ENCODE measurements at regions not wholly inside any gene's neighbourhood (a gene's known extent, or its start where the extent isn't known, plus 50 kb on each side); places are given as distances from the start of the nearest gene placed in this dataset.

DNA sequence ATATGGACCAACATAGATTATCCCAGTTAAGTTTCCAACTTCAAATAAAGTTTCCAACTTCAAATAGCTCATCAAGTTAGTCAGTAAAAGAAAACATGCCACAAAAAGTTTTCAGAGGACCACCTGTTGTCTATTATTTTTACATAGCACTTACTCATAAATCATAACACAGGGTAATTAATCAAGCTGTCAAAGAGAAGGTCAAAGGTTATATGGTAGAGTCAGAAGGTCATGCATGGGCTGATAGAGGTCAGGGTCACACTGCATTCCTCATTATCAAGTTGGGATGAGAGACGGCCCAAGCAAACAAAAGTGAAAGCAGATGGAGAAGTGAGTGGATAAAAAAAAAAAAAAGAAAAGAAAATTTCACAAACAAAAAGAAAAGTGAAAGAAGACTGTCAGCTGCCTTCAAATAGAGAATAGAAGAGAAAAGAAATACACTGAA lies 145.5 kb upstream of the POU5F2 start:
- peaks cover 6% of the 10 kb centered on the region for H3K4me1 Mint-ChIP-seq (ENCODE audit: insufficient read depth, unreplicated experiment)
- POLR2A ChIA-PET, result no interaction called here
- no peaks in the 10 kb centered on the region for H3K9me3 Mint-ChIP-seq (ENCODE audit: unreplicated experiment)
- intact Hi-C loops (cut with micrococcal nuclease), result no loop called here
- no peak for DNase-seq (ENCODE audit: unreplicated experiment)
- H3K4me3 Mint-ChIP-seq (ENCODE audit: unreplicated experiment), result no peak overlapping the region
- TF ChIP-seq, protein P1, sequence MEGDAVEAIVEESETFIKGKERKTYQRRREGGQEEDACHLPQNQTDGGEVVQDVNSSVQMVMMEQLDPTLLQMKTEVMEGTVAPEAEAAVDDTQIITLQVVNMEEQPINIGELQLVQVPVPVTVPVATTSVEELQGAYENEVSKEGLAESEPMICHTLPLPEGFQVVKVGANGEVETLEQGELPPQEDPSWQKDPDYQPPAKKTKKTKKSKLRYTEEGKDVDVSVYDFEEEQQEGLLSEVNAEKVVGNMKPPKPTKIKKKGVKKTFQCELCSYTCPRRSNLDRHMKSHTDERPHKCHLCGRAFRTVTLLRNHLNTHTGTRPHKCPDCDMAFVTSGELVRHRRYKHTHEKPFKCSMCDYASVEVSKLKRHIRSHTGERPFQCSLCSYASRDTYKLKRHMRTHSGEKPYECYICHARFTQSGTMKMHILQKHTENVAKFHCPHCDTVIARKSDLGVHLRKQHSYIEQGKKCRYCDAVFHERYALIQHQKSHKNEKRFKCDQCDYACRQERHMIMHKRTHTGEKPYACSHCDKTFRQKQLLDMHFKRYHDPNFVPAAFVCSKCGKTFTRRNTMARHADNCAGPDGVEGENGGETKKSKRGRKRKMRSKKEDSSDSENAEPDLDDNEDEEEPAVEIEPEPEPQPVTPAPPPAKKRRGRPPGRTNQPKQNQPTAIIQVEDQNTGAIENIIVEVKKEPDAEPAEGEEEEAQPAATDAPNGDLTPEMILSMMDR (IDR thresholded peaks at IDR 0.05; ENCODE audit: unreplicated experiment), result no peak
- no peaks in the 10 kb centered on the region for H3K27me3 Mint-ChIP-seq (ENCODE audit: insufficient read depth, unreplicated experiment)
- H3K27ac Mint-ChIP-seq (ENCODE audit: low read depth, unreplicated experiment), result no peak overlapping the region
- no TSS peak for BruUV-seq (replicated peaks)
- CTCF ChIA-PET, result interaction anchor here (0.7 to 1.0 kb wide), 2 partner anchors 8 to 11 kb away, joined by 3 read pairs; no protein-coding TSS in a partner anchor
- H3K36me3 Mint-ChIP-seq (ENCODE audit: insufficient read depth, unreplicated experiment), result no peaks in the 10 kb centered on the region

DNA sequence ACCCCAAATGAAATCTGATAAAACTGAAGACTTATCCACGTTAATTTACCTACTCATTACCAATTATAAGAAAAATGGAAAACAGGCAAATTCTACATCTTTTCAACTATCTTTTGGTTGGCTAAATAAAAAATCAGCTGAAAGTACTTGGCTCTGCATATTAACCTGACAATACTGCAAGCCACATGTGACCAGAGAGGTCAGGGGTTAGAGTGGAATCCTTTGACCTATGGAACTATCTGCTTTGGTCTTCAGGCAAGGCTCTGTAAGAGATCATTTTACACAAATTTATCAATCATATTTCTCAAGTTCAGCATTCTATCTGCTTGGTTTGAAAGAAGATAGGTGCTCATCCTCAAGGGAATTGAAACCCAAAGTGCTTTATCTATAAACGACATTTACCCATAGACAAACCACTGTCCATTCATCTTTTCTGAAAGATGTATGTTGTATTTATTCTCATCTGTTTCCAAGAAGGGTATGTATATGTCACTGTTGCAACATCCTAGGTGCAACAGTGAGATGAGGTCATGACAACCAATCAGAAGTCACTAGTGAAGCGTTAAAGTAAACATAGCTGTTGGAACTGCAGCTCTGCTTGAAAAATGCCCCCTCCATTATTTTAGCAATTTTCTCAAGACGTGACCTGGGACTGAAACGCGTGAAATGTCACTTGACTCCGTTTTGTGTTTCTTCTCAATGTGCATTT lies 144.9 kb upstream of the POU5F2 start:
- Mint-ChIP-seq H3K36me3 (ENCODE audit: insufficient read depth, unreplicated experiment) (no peaks in the 10 kb centered on the region), H3K27ac (ENCODE audit: low read depth, unreplicated experiment) (no peak overlapping the region), H3K9me3 (ENCODE audit: unreplicated experiment) (no peaks in the 10 kb centered on the region), H3K4me1 (ENCODE audit: insufficient read depth, unreplicated experiment) (peaks cover 6% of the 10 kb centered on the region), H3K4me3 (ENCODE audit: unreplicated experiment) (no peak overlapping the region), H3K27me3 (ENCODE audit: insufficient read depth, unreplicated experiment) (no peaks in the 10 kb centered on the region)
- TF ChIP-seq, protein P1 (IDR thresholded peaks at IDR 0.05; ENCODE audit: unreplicated experiment), result no peak
- DNase-seq (ENCODE audit: unreplicated experiment), result no peak
- ChIA-PET POLR2A (no interaction called here), CTCF (interaction anchor here (0.6 to 1.0 kb wide), 2 partner anchors 9 to 786 kb away, joined by 3 read pairs; no protein-coding TSS in a partner anchor)
- BruUV-seq (replicated peaks), result no TSS peak
- intact Hi-C loops (cut with micrococcal nuclease), result no loop called here

DNA sequence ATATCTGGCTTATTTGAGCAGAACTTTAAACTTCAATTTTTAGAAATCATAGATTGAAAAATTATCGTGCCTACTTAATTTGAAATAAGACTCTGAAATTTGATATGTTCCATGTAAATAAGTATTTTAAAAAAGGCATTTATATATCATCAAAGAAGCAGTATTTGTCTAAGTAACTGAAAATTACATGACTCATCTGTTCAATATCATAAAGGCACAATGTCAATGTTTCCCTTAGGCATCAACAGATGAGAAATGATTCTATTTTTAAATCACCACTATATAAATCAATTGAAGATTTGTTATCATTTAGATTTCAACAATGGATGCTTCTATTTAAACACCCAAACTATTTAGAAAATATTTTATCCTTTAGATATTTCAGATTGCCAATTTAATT lies 142.9 kb upstream of the POU5F2 start:
- TF ChIP-seq, protein P1 (IDR thresholded peaks at IDR 0.05; ENCODE audit: unreplicated experiment), result no peak
- BruUV-seq (replicated peaks), result no TSS peak
- DNase-seq (ENCODE audit: unreplicated experiment), result no peak
- Mint-ChIP-seq H3K36me3 (ENCODE audit: insufficient read depth, unreplicated experiment) (no peaks in the 10 kb centered on the region), H3K27me3 (ENCODE audit: insufficient read depth, unreplicated experiment) (no peaks in the 10 kb centered on the region), H3K4me1 (ENCODE audit: insufficient read depth, unreplicated experiment) (peaks cover 6% of the 10 kb centered on the region), H3K9me3 (ENCODE audit: unreplicated experiment) (no peaks in the 10 kb centered on the region), H3K4me3 (ENCODE audit: unreplicated experiment) (no peak overlapping the region), H3K27ac (ENCODE audit: low read depth, unreplicated experiment) (no peak overlapping the region)
- CTCF ChIA-PET, result interaction anchor here (0.8 to 3.2 kb wide), 2 partner anchors 10 to 83 kb away, joined by 3 to 14 read pairs; no protein-coding TSS in a partner anchor
- POLR2A ChIA-PET, result interaction anchor here (0.6 kb wide), 1 partner anchor 552 kb away, joined by 4 read pairs; no protein-coding TSS in a partner anchor
- intact Hi-C loops (cut with micrococcal nuclease), result no loop called here

DNA sequence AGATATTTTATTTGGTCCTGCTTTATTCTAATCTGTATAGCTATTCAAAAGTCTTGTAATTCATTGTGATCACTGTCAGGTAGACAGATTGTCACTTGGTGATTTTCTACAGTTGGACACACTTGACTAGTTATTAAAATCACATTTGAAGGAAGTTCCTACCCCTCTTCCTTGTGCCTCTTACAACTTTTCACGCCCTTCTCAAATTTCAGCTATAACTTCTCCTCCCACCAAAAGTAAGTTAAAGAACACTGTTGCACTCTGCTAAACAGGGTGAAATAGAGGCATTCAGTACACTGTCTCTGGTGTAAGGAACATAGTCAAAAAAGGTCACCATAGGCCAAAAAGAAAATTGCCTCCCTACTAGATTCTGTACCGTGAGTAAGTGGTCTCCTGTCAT lies 142.1 kb upstream of the POU5F2 start:
- H3K9me3 Mint-ChIP-seq (ENCODE audit: unreplicated experiment), result no peaks in the 10 kb centered on the region
- TF ChIP-seq, protein P1 (IDR thresholded peaks at IDR 0.05; ENCODE audit: unreplicated experiment), result no peak
- H3K4me3 Mint-ChIP-seq (ENCODE audit: unreplicated experiment), result no peak overlapping the region
- peak; percentile 9 for DNase-seq (ENCODE audit: unreplicated experiment)
- ChIA-PET CTCF (interaction anchor here (0.6 to 3.2 kb wide), 4 partner anchors 11 to 1111 kb away, joined by 3 to 14 read pairs (median 4); no protein-coding TSS in a partner anchor), POLR2A (interaction anchor here (0.6 kb wide), 1 partner anchor 553 kb away, joined by 4 read pairs; no protein-coding TSS in a partner anchor)
- no TSS peak for BruUV-seq (replicated peaks)
- H3K27ac Mint-ChIP-seq (ENCODE audit: low read depth, unreplicated experiment), result no peak overlapping the region
- H3K27me3 Mint-ChIP-seq (ENCODE audit: insufficient read depth, unreplicated experiment), result no peaks in the 10 kb centered on the region
- H3K36me3 Mint-ChIP-seq (ENCODE audit: insufficient read depth, unreplicated experiment), result no peaks in the 10 kb centered on the region
- peaks cover 6% of the 10 kb centered on the region for H3K4me1 Mint-ChIP-seq (ENCODE audit: insufficient read depth, unreplicated experiment)
- intact Hi-C loops (cut with micrococcal nuclease), result no loop called here

Measured in MCF 10A (cell line).